ENCODE measurements at regions not wholly inside any gene's neighbourhood (a gene's known extent, or its start where the extent isn't known, plus 50 kb on each side); places are given as distances from the start of the nearest gene placed in this dataset.

DNA sequence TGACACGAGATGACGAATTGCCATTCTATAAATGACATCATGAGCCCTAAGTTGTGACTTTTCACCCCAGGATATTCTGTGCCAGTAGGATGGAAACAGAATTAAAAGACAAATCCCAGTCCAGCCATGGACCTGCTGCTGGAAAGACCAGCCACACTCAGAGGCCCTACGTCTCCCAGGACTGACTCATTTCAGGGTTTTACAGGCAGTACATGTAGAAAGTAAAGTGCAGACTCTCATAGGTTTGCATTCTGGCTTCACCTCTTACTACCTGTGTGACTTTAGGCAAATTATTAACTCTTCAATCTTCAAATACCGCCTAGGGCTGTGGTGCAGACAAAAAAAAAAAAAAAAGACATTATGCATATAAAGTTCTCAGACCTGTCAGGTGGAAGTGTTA is 188.8 kb downstream of the NEBL start:
- DNase-seq: no peak
- no peak overlapping the region for H3K4me3 ChIP-seq
- intact Hi-C loops (cut with DNase I): no loop called here
- TF ChIP-seq, protein P1, sequence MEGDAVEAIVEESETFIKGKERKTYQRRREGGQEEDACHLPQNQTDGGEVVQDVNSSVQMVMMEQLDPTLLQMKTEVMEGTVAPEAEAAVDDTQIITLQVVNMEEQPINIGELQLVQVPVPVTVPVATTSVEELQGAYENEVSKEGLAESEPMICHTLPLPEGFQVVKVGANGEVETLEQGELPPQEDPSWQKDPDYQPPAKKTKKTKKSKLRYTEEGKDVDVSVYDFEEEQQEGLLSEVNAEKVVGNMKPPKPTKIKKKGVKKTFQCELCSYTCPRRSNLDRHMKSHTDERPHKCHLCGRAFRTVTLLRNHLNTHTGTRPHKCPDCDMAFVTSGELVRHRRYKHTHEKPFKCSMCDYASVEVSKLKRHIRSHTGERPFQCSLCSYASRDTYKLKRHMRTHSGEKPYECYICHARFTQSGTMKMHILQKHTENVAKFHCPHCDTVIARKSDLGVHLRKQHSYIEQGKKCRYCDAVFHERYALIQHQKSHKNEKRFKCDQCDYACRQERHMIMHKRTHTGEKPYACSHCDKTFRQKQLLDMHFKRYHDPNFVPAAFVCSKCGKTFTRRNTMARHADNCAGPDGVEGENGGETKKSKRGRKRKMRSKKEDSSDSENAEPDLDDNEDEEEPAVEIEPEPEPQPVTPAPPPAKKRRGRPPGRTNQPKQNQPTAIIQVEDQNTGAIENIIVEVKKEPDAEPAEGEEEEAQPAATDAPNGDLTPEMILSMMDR (IDR thresholded peaks at IDR 0.05): no peak
- no peak for TF ChIP-seq POLR2A (IDR thresholded peaks at IDR 0.05)
- H3K27ac ChIP-seq: no peak overlapping the region
- H3K27me3 ChIP-seq: no peaks in the 10 kb centered on the region
- no peaks in the 10 kb centered on the region for H3K36me3 ChIP-seq
- no peaks in the 10 kb centered on the region for H3K4me1 ChIP-seq
- no peaks in the 10 kb centered on the region for H3K9me3 ChIP-seq
- WGBS, 2 donors: 79 to 85% methylated on average over 4 of the region's 4 CpGs

DNA sequence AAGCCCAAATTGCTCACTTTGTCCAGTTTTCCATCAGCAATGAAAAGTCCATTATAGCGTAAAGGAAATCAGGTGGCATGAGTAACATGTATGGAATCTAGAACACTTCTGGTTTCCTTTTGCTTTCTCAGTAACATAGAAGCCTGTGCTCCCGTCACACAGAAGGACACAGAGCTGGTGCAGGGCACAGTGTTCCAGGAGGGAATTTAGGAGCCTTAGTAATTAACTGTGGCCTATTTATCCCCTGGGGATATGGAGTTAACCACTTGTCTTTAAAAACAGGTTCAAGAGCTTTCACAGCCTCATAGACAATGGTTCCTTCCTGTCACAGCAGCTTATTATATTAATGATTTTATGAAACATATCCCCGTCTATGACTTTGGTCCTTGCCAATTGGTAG is 189.9 kb downstream of the NEBL start:
- 81 to 86% methylated on average over 3 of the region's 3 CpGs for WGBS, 2 donors
- no peaks in the 10 kb centered on the region for H3K36me3 ChIP-seq
- no peak for DNase-seq
- H3K4me3 ChIP-seq: no peak overlapping the region
- no peaks in the 10 kb centered on the region for H3K9me3 ChIP-seq
- H3K4me1 ChIP-seq: no peaks in the 10 kb centered on the region
- H3K27ac ChIP-seq: no peak overlapping the region
- intact Hi-C loops (cut with DNase I): no loop called here
- TF ChIP-seq POLR2A (IDR thresholded peaks at IDR 0.05): no peak
- TF ChIP-seq, protein P1 (IDR thresholded peaks at IDR 0.05): no peak
- no peaks in the 10 kb centered on the region for H3K27me3 ChIP-seq

DNA sequence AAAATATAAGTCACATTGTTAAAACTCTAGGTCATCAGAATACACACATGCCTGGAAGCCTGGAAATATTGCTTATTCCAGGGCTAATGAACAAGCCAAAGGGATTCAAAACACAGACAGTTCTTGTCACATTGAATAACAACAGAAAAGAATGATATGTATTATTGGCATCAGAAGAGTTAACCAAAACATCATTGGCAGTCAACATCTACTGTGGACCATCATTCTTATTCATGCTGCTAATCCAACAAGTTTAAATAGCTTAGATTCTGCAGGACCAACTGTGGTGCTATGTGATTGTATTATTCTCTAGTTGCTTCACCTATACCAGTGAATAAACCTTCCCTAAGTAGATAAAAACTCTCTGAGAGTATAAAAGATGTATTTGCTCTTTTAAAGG is 198.3 kb downstream of the NEBL start:
- Histone ChIP-seq H3K9me3 (no peaks in the 10 kb centered on the region), H3K27me3 (no peaks in the 10 kb centered on the region), H3K4me1 (no peaks in the 10 kb centered on the region), H3K36me3 (no peaks in the 10 kb centered on the region), H3K27ac (no peak overlapping the region), H3K4me3 (no peak overlapping the region)
- TF ChIP-seq, protein P1 (IDR thresholded peaks at IDR 0.05): no peak
- TF ChIP-seq POLR2A (IDR thresholded peaks at IDR 0.05): no peak
- intact Hi-C loops (cut with DNase I): no loop called here
- DNase-seq: no peak

DNA sequence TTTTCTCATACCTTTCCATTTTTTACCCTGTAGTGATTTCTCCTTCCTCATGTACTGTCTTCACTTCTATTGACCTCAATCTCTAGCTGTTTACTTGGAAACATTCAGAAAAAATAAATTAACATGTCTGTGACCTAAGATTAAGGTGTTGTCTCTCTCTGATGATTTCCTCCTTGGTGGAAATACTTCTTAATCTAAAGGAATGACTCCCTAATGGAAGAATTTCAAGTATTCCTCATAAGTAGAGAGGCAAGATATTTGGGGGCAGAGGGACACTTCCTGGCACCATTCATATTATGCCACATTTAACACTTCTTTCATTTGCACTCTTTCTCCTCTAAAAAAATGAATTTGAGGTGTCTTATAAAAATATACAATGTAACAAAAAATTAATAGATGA is 202.8 kb downstream of the NEBL start:
- intact Hi-C loops (cut with DNase I): no loop called here
- no peak overlapping the region for H3K27ac ChIP-seq
- H3K27me3 ChIP-seq: no peaks in the 10 kb centered on the region
- DNase-seq: no peak
- no peak overlapping the region for H3K4me3 ChIP-seq
- TF ChIP-seq, protein P1 (IDR thresholded peaks at IDR 0.05): no peak
- TF ChIP-seq POLR2A (IDR thresholded peaks at IDR 0.05): no peak
- no peaks in the 10 kb centered on the region for H3K4me1 ChIP-seq
- no peaks in the 10 kb centered on the region for H3K36me3 ChIP-seq
- no peaks in the 10 kb centered on the region for H3K9me3 ChIP-seq

DNA sequence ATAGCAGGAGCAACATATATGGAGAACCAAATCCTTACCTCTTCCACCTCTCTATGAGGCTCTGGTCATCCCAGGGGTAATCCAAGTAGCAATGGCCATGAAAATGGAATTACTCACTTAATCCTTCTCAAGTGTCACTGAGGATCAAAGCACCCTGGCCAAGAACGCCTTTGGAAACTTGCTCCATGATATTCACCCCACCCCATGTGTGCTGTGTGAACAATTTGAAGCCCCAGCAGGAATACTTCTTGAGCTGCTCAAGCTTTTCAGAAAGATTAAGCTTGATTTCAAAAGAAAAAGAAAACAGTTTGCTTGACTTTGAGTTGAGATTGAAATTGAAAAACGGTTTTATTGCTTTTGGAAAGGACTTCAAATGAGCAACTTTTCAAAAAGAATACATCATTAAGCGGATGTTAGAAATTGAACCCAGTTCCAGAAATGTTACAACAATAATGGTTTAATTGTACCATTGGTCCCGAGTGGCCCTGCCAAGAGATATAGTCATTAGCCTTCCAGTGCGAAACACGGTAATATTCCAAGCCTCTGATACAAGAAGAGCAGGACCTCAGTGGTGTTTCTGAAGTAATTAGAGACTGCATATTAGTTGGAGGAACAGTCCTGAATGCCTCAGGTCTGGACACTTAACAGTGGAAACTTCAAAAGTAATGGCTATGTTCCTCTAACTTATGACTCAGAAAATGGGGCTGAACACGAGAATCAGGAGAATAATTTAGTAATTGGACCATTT is 208.1 kb downstream of the NEBL start:
- TF ChIP-seq, protein P1 (IDR thresholded peaks at IDR 0.05): no peak
- no peak for TF ChIP-seq POLR2A (IDR thresholded peaks at IDR 0.05)
- DNase-seq: no peak
- H3K27ac ChIP-seq: no peak overlapping the region
- H3K4me1 ChIP-seq: no peaks in the 10 kb centered on the region
- 66 to 67% methylated on average over 7 of the region's 7 CpGs for WGBS, 2 donors
- H3K4me3 ChIP-seq: no peak overlapping the region
- no peaks in the 10 kb centered on the region for H3K36me3 ChIP-seq
- H3K27me3 ChIP-seq: no peaks in the 10 kb centered on the region
- intact Hi-C loops (cut with DNase I): no loop called here
- H3K9me3 ChIP-seq: no peaks in the 10 kb centered on the region

Data from esophagus squamous epithelium (tissue), 5 donors.